ENCODE measurements at regions not wholly inside any gene's neighbourhood (a gene's known extent, or its start where the extent isn't known, plus 50 kb on each side); places are given as distances from the start of the nearest gene placed in this dataset.
"Not testable (repeated sequence)": the region's sequence is repeated elsewhere in the genome, so short reads cannot be mapped to it uniquely, and the experiment has no call there.

DNA sequence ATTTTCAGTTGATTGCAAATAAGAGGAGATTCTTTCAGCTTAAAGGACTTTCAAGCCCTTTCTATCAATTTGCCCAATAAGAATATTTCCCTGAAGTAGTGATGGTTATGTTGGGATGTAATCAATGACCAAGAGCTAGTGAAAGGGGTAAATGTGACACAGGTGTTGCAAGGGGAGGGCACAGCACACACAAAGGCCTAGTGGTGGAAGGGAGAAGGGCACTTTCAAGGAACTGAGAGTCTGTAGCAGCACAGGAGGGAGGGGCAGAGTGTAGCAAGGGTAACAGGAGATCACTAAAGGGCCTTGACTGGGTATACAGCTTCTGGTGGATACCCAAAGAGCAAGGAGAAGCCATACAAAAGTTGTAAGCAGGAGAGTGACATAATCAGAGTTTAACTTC, 217.8 kb upstream of the ARHGEF26 start:
- no peak for DNase-seq

DNA sequence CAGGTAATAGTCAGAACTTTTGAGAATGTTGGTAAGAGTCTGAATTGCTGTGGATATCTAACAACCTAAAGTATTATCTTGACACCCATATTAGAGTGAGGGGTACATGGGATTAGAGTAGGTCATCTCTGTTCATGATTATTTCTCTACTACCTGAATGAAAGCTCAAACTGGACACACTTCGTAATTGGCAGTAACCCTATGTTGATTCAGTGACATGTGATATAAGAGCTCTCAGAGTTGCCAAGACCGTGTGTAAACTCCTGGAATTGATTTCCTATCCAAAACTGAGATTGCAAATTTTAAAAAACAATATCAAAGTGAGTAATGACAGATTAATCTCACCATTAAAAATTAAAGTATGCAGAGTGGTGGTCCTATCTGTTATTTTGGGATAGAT, 214.8 kb upstream of the ARHGEF26 start:
- DNase-seq, result no peak

DNA sequence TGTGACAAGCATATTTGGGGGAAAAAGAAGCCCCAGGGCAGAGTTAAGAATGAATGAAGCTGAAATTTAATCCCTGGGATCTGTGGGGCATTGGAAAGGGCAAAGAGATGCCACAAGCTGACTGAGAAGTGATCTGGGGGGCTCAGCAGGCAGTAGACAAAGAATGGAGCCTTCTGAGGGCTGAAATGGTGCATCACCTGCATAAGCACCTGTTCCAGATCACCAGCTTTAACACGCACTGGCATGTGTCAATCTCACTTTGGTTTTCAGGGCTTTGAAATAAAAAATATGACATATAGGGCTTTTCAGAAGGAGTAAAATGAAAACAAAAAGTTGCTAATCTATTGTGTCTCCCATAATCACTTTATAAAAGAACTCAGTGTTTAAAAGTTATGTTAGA, 210.8 kb upstream of the ARHGEF26 start:
- DNase-seq, result no peak

DNA sequence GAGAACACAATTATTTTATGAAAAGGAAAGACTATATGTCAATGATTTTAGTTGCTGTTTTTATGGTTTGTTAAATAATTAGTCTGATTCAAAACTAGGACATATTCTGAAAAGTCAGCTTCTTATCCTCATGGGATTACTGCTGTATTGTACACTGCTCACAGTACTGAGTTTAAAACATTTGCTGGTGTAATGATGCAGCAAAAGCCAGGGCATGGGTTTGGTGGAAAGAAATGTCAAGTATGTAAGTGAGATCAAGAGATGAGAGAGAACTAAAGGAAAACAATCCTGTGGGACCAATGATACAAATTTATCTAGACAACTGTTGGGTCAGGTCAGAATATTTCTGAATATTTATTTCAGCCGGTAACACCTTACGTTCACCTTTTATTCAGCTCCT, 210.1 kb upstream of the ARHGEF26 start:
- no peak for DNase-seq

DNA sequence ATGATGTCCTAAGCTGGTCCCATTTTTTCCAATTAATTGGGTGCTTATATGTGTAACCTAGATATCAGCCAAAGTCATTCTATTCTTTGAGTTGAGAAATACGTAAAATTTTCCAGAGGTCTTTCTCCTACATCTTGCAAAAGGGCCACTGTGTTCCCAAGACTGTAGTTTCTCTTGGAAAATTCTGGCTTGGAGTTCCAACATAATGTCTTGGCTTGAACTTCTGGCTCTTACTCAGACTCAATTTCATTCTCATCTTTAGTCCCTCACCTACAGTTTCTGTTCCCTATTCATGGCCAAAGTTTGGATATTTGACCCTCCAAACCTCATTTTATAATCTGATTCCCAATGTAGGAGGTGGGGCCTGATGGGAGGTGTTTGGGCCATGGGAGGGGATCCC, 201.4 kb upstream of the ARHGEF26 start:
- DNase-seq, result no peak

DNA sequence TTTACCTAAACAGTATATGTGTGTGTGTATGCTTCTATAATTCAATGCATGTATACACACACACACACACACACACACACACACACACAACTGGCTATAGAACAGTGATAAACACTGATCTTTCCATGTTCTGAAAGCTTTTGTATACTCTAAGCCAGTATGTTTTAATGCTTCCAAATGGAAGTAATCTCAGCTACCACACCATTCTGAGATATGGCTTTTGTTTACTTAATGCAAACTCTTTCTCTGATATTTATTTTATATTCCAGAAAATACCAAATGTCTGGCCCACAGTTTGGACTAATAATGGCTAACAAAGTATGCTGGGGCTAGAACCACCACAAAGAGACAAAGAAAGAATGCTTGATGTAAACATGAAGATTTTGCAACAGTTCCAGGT, 199.4 kb upstream of the ARHGEF26 start:
- DNase-seq, result no peak

DNA sequence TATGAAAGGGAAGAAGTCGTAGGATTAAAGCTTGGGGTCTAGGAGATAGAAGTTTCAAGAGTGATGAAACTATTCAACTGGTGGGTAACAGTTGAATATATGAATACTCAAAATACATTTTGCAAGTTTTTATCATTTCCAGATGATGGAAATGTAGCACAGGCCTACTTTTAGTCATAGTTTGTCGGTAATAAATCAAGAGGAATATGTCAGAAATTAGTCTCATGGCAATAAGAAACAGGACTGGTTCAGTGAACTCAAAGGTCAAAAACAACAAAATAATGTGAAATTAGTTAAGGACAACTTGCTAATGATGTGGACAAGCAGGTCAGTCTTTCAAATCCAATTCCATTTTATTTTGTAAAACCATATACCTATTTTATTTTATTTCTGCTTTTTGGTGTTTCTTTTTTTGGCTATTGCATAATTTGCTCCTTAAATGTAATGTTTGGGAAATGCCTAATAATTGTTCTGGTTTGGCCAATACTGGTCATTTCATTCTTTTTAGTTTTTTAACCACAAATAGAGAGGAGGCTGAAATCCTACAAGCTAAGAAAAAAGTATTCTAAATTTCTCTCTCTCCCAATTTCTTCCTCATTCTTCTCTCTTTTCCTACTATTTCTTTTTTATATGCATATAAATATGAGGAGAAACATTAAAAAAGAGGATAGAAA, 195.2 kb upstream of the ARHGEF26 start:
- DNase-seq, result no peak

DNA sequence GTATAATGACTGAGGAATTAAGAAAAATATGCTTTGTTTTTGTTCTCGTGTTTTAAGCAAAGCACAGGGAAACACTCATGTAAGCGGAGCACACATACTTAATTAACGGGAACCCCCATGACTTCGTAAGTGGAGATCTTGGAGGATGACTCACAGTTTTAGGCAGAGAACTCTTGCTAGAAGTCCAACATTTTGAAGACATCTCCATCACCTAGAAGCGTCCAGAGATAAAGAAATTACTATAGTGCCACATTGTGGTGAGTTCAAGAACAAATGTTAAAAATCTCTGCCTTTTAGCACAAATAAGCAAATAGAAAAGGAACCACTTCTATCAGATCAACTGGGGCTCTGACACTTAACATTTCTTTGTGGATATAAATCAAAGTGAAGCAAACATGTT, 194.1 kb upstream of the ARHGEF26 start:
- peak in 1 of 51 donors; percentile 22 for DNase-seq

DNA sequence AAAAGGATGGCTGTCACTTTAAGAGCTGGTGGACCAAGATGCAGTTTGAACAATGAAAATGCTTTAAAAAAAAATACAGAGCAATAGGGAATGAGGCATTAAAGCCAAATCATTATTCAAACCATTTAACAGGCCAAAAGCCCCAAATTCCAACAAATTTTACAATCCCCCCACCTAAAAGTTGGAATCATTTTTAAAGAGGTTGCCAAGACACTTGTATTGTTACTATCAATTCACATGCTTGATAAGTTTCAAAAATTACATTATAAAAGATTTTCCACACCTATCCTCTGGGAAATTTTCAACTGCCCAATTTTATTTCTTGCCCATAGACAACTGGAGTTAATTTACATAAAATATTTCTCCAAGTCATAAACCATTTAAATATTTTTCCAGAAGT, 192.3 kb upstream of the ARHGEF26 start:
- DNase-seq, result no peak

DNA sequence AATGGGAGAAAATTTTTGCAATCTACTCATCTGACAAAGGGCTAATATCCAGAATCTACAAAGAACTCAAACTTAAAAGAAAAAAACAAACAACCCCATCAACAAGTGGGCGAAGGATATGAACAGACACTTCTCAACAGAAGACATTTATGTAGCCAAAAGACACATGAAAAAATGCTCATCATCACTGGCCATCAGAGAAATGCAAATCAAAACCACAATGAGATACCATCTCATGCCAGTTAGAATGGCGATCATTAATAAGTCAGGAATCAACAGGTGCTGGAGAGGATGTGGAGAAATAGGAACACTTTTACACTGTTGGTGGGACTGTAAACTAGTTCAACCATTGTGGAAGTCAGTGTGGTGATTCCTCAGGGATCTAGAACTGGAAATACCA, 187.7 kb upstream of the ARHGEF26 start:
- not testable (repeated sequence) for DNase-seq

DNA sequence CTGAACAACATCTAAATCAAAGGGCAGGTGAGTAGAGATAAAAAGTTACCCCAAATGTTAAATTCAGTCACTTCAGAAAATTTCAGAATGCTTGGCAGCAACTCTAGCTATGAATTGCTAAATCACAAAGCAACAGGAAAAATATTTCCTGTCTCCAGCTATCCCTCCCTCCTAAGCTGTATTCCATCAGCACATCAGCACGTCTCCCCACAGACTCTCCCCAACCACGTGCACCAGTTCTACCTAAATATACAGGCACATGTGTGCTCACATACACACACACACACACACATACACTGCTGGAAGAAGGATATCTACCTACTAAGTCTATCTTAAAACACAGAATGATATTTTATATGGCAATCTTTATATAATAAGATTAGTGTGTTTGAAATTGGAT, 177.1 kb upstream of the ARHGEF26 start:
- no peak for DNase-seq

DNA sequence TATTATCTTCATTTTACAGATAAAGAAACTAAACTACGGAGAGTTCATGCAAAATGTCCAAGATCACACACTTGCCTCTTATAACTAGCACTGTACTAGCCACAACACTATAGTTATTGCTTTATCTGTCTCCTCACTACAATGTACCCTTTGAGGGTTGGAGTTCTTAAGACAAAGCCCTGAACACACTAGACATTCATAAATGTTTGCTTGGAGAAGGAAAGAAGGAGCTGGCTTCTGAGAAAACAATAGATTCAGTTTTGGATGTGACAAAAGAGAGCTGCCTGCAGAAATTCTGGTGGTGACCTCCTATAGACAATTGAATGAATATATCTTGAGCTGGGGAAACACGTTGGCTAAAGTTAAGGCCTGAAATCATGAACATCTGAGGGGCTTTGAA, 169.9 kb upstream of the ARHGEF26 start:
- no peak for DNase-seq

DNA sequence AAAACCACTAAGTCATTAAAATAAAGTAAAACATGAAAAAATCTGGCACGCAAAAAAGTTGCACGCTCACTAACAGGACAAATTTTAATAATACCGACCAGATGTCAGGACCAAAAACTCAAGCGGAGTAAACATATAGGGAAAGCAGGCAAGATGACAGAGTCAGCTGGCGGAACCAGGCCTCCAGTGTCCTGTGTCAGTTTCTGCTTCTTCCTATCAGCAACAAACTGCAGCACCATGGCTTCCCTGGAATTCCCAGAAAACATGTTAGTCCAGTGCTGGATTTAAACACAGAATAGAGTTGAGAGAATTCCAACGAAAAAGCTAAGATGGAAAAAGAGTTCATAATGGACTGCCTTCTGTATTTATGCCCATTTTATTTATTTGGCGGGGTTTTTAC, 169.1 kb upstream of the ARHGEF26 start:
- DNase-seq, result no peak

DNA sequence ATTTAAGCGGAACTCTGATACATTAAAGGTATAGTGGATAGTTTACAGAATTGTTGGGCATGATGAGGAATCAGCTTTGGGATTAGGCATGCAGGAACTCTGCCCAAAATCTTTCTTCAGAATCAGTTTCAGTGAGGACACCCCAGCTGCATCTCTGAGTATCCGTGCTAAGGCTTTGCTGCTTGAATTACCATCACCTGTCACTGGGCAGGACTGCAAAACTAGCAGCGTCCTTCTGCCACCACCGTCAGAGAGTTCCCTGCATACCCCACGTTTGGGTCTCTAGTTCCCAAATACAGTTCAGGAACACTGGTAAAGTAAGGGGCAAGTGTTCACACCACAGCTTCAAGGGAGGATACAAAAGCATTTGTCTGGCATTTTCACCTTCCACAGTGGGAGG, 164.6 kb upstream of the ARHGEF26 start:
- DNase-seq, result no peak

DNA sequence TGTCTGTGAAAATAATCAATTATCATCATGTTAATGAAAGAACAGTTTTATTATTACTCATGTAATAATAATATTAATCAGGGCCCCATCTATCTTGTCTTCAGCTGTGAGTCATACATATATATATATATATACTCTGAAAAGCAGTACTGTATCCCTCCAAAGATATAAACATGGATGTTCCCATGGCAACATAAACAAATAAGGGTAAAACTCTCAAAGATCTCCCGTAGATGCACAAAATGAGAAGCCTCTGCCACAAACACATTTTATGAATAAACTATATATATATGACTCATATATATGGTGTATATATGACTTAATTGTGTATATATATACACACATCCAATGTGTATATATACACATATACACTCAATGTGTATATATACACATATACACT, 163.8 kb upstream of the ARHGEF26 start:
- DNase-seq, result no peak

DNA sequence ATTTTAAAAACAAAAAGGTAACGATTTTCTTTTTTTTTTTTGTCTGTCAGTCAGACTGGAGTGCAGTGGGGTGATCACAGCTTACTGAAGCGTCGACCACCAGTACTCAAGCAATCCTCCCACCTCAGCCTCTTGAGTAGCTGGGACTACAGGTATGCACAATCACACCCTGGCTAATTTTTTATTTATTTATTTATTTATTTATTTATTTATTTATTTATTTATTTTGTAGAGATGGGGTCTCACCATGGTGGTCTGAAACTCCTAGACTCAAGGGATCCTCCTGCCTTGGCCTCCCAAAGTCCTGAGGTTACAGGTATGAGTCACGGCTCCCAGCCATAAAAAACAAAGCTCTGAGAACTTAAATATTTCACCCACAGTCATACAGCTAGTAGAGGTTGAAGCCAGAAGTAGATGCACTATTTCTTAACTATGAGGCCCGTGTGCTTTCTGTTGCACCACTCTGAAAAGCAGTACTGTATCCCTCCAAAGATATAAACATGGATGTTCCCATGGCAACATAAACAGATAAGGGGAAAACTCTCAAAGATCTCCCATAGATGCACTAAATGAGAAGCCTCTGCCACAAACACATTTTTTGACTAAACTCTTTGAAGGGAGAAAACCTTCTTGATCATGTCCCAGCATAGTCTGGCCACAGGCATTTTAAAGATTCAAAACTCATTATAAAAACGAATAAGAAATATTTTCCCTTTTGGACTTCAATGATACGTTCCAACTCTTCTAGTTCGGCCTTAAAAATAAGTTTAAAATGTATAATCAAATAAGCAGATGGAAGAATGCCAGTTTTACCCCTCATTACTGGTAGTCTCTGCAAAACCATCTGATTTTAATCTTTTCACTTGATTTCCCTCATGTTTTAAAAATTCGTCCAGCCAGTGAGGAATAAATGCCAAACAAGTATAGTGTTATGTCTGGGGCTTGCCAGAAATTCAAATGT, 162.3 kb upstream of the ARHGEF26 start:
- no peak for DNase-seq

DNA sequence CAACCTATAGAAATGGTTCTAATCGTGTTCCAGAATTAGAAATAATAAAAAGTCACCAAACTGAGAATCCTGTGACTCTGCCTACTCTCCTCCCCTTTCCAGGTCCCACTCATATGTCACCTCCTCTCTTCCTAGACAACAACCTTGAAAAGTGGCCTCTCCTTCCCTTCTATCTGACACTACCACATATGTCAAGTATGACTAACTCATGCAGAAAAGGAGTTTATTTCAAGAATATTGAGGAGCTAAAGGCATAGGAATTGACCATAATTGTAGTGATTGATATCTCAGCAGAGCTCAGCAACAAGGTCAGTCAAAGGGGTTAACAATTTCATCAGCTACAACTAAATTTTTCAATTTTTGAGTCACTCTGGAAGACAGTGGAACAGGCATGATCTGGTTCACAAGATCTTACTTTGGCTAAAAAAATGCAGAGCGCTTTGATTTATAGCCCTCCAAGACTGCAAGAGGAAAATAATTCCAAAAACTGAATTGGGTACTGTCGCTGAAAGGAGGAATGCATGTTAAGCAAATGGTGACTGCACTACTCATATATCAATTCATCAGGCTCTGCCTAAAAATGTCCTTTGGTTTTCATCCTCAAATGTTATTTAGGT, 160.6 kb upstream of the ARHGEF26 start:
- DNase-seq, result no peak

DNA sequence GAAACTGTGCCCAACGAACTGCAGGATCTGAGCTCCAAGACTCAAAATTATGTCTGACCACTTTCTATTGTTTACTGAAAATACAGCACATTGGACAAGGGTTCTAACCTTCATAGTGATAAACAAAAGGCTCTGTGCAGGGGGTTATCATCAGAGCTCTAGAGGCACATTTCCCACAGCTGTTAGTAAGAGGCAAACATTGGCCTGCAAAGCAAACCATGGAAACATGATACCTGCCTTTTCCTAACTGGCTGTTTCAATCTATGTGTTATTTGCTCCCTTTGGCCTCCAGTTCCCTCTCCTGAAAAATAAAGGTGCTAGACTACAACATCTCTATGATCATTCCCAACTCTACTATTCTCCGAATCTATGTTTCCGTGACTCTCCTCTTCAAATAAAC, 159.7 kb upstream of the ARHGEF26 start:
- DNase-seq, result no peak

DNA sequence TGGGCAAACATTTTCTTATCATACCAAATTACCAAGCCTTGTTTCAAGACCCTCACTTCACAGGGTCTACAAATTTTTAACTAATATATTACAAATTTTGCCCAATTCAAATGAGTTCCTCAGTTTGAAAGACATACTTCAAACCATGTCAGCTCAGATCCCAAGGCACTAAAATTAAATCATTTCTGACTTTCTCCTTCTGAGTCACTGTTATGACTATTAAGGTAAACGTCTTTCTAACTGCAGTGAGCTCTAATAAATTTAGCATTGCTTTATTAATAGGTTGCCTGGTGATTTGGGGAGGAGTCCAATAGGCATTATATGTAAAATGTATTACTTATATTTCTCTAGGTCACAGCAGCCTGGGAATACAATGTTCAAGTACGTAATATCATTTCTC, 158.2 kb upstream of the ARHGEF26 start:
- no peak for DNase-seq

DNA sequence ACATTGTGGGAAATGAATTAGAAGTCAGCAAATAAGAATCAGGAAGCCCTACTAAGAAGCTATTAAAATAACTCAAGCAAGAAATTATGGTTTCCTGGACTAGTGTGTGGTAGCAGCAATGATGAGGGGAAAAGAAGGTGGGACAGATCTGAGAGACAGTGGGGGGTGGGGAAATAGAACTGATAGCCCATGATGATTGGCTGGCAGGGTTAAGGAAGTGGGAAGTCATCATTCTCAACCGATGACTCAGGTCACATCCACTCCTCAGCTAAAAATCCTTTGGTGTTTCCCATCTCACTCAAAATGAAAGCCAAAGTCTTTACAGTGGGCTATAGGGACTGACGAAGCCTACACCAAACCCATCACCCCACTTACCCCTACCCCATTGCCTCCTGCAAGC, 153.9 kb upstream of the ARHGEF26 start:
- no peak for DNase-seq

DNA sequence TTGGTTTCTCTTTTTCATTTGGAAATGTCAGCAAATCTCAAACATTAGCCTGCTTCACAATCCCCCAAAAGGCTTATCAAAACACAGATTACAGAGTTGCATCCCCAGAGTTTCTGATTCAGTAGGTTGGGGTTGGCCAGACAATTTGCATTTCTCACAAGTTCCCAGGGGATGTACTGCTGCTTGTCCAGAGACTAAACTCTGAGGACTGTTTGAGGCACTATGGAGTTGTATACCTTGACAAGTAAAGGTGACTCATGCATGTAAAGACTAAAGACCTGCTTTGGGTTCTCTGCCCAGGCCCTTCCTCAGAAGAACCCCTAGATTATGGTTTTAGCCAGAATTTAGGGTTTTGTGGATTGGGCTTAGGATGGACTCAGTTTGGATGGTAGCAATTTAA, 151.1 kb upstream of the ARHGEF26 start:
- DNase-seq, result no peak

DNA sequence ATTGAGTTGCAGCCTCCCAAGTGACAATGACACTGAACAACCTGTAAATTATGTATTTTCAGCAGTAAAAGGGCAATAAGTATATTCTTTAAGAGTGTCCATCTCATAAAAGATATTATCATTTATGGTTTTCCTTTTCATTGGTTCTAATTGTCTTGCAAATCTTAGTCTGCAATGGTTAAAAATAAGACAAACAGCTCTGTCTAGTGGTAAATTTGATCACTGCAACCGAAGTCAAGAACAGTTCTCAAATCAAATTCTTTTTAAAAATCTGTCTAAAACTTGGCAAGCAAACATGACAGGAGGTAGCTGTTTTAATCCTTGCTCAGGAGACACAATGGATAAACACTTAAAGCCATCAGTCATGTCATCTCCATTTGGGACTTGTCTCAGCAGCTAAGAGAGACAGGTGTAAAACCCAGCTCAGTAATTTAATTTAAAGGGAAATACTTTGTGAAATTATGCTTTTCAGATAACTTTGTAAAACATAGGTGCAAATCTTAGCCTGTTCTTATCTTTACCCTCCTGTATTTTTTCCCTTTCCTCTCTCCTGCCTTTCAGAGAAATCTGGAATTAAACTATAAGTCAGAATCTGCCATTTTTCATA, 150.3 kb upstream of the ARHGEF26 start:
- DNase-seq, result peak in 1 of 51 donors; percentile 48
